GM21717 (cell line): ENCODE measurements at regions not wholly inside any gene's neighbourhood (a gene's known extent, or its start where the extent isn't known, plus 50 kb on each side); places are given as distances from the start of the nearest gene placed in this dataset.

Source experiments
- ATAC-seq: cut with Tn5 transposase; IDR thresholded peaks from one replicate; pipeline ENCODE4 v1.9.1; 2021; ENCODE audit warnings: mild to moderate bottlenecking, moderate library complexity; ENCODE audit not compliant: unreplicated experiment

DNA sequence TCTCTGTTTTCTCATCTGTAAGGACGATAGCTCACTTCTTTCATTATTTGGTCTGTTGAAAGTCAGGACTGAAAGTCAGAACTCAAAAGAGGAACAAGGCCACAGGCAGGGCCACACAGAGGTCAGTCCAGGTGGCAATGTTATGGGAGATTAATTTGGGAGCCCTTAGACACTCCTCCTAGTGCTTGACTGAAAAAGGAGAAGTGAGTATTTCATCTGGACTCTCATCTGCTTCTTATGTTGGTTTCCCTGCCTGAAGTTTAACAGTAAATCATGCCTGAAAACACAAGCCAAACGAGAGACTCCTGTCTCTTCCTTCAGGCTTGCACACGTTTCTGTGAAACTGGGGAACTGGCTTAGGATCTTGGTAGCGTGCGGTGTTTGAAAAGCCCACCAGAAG is 248.5 kb downstream of the BUB3 start:
- ATAC-seq: peak; percentile 80

DNA sequence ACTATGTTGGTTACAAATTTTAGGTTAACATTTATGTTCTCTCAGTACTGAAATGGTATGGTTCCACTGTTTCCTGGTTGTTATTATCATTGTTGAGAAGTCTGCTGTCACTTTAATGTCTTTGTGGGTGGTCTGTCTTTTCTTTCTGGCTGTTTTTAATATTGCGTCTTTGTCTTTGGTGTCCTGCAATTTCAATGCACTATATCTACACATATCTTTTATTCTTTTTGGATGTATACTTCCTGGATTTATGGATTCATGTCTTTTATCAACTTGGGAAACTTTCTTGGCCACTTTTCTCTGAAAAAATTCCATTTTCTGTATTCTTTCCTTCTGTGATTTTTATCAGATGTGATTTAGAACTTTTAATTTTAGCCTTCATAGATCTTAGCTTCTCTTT is 250.2 kb downstream of the BUB3 start:
- ATAC-seq: no peak

DNA sequence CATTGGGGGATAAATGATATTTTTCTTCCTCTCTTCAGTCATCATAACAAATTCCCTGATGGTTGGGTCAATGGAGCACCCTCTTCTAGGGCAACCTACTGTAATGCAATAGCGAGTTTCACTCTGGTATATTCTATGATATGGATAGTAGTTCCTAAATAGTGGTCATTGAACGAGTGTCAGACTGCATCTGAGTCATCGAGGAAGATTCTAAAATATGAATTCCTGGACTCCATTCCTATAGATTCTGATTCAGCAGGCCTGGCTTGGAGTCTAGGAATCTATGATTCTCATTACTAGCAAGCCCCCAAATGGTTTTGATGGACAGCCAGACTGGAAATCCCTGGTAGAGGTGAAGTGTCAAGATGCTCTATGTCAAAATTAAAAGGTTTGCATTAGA is 254.5 kb downstream of the BUB3 start:
- ATAC-seq: no peak

DNA sequence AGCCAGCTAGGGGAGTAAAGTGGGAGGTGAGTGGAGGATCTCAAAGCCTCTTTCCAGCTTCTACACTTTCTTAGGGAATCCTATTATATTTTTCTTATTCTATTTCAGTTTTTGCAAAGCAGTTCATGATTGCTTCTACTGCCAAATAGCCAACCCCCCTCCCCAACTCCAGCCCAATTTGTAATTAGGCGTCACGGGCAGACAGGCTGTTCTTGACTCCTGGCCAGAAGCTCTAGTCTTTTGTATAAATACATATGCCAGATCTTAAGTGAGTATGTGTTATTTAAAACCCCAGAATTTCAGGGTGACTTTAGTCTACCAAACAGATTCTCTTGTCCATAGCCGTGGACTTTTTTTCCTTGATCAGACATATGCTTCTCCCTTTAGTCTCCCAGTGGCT is 255.2 kb downstream of the BUB3 start:
- no peak for ATAC-seq

DNA sequence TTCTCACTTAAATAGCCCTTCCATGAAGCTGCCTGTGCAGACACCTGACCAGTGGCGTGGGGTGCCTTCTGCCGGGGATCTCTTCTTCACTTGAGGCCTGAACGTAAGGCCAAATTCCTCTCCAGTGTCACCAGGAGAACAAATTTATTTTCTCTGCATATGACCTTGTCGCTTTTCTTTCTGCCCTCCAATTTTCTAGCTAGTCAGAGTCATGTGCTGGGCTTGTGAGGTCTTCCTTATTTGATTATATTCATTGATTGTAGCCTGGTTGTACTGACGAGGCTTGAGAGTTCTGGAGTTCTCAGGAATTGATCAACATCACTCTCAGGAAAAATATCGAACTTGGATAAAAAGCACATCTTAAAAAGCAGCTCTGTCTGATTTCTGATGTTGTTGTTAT is 255.7 kb downstream of the BUB3 start:
- ATAC-seq: no peak

DNA sequence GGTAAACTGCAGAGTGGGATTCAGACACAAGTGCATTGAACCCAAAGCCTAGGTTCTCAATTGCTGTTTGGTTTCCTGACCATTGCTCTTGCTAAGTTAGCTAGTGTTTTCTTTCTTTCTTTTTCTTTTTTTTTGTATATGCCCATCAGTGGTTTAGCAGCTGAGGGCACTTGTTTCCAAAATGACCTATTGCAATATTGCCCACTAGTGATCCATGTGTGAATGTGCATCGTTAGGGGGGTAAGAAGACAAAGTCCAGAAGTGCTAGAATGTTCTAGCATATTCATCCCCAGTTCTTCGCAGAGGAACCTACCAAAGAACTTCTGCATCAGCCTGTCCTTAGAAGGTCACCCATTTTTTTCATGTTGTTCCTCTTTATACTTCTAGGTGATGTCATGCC is 252.8 kb upstream of the GPR26 start:
- no peak for ATAC-seq

DNA sequence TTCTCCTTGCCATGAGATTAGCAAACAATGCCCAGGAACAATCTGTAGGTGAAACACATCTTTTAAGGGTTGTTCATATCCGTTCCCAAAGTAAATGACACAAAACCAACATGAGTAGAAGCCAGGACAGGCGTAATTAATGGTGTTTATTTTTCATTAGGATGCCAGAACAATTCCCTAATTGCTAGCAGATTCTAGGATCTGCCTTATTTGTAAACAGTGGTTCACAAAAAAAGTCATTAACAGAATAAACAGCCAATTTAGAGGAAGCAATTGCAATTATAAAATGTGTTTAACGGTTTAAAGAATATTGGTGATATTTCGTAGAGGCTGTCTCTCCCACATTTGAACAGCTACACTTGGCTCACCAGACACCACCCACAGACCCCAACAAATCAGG is 250.6 kb upstream of the GPR26 start:
- no peak for ATAC-seq

DNA sequence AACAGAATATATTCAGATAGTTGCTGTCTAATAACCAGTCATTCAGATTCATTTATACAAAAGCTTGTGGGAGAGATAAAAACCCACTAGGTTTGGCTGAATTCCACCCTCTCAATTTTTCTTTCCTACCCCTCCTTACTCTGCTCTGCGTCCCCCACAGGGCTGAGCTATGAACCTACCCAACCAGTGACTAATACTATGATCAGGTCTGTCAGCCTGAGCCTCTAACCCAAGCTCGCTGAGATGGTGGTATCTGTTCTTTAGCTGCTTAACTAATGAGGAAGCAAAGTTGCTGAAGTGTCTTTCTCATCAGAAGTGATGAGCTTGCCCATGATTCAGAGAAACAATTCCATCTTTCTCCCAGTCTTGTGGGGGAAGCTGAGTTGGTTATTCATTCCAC is 248.7 kb upstream of the GPR26 start:
- ATAC-seq: no peak

DNA sequence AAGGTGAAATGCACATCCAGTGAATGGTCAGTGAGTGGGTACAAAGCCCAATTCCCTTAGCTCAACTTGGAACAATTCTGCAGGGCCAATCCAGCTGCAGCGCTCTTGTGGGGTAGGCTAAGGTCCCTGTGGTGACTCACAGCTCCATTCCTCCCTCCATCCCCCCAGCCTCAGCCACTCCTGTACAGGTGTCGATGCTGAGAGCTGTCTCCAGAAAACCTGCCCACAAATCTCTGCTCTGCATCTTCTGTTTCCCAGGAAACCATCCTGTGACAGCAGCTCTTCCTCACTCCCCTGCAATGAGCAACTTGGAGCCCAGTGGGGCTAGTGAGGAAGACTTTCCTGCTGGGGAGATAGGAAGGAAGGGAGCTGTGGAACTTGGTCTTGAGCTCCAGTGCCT is 244.7 kb upstream of the GPR26 start:
- ATAC-seq: no peak

DNA sequence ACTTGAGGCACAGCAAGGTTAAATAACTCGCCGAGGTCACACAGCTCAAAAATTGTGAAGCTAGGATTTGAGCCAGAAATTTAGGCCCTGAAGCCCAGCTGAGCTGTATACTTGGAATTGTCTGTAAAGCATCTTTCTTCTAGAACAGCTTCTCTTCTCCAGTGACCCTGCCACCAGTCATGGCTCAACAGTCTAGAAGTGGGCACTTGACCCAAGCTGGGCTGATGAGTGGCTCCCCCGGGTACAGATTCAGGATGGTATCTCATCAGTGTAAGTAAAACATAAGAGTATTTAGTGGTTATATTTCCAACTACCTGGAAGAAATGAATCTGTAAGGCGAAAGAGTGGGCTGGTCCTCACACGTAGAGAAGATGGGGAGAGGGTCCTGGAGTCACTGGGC is 243.9 kb upstream of the GPR26 start:
- no peak for ATAC-seq

DNA sequence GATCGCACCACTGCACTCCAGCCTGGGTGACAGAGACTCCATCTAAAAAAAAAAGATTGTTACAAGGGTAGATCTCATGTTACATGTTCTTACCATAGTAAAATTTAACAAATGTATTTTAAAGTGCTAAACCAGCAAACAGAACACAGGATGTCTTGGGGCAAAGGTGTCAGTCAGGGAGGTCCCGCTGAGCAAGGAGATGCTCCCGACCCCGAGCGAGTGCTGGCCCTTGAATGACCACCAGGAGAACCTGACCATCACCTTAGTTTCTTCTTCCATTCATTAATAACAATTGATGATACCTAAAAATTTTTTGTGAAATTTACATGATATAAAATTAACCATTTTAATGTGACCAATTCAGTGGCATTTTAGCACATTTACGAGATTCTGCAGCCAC is 241.6 kb upstream of the GPR26 start:
- no peak for ATAC-seq

DNA sequence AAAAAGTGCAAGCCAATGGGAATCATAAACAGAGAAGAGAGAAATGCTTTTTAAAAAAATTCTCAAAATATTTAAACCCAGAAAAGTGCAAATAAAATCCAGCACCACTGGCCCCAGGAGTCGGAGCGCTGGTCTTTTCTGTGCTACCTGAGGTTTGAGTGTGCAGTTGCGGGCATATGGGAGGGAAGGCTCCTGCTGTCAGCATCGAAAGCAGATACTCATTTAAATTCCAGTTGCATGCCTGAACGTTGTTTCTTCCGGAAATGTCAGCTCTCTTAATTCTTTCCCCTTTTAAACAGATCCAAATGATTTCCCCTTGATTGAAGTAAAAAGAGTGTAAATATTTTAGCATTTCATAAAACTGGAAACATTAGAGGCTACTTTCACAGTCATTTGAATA is 240.5 kb upstream of the GPR26 start:
- ATAC-seq: no peak

DNA sequence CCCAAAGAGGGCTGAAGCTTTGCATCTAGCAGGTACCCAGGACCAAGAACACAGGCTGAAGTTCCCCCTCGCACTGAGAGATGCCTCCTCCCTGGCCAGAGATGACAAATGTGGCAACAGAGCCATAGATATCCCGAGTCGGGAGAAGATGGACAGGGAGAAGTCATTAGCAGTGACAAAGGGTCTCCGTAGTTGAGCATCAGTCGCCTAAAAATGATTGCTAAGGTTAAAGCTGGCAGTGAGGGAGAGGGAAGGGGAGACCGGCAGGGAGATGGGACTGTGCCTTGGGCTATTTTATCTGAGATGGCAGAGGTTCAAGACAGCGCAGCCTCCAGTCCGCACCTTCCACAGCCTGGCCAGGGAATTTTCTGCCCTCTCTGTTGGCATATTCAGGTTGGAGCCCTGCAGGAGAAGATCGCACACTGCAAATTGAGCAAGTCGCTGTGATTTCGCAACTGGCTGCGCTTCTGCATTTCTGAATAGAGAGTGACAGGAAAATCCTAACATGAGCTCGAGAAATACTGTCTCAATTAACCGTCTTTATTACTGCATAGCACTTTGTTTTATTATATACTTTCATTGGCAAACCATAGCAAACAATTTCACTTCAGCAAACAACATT is 238.9 kb upstream of the GPR26 start:
- ATAC-seq: no peak

DNA sequence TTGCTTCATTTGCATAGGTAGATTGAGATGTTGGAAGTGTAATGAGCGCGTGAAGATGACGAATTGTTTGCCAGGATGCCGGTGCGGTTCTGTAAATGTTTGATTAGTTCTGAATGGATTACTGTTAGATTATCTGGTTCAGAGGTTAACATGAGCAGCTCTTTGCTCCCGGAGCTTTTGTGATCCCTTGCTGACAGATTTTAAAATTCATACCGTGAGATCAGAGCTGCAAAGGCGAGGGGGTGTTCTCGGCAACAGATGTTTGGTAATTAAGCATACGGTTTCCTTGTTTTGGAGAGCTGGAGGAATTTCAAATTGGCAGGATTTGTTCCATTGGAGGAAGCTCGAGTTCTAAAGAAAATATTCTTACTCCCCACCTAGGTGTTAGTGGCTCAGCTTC is 237.8 kb upstream of the GPR26 start:
- ATAC-seq: no peak

DNA sequence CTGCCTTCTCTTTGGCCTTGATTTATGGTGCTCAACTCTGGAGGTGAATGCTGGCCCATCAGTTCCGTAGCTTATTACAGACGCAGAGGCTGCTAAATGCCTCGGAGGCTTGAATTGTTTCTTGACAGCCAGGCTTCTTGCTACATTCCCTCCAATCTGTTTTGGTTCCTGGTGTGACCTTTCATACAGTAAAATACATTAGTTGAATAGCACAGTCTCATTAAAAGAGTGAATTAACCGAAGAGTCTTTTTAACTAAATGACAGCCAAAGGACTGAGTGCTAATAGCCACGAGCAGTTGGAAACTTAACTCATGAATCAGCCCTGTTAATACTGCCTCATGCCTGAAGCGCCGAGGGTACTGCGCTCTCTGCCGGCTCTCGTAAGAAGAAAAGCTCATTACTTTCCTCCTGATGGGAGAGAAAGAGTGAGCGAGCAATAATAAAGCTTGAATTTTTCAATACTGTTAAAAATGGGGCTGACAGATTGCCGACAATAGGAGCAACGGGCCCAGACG is 236.4 kb upstream of the GPR26 start:
- ATAC-seq: no peak

DNA sequence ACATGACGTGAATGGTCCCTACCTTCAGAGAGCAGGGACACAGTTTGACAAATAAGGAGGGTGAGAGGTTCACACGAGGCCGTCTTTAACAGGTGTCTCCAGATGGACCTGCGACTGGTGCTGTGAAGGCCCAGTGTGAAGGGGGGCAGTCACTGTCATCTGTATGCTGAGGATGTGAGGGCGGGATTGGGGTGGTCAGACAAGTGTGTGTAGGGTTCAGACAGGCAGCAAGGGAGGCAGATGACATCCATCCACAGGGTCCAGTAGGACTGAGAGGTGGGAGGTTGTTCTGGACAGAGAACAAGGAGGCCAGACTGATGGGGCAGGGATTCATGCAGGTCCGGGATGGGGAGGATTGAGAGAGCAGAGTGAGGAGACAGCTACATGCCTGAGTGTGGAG is 232.6 kb upstream of the GPR26 start:
- ATAC-seq: no peak

DNA sequence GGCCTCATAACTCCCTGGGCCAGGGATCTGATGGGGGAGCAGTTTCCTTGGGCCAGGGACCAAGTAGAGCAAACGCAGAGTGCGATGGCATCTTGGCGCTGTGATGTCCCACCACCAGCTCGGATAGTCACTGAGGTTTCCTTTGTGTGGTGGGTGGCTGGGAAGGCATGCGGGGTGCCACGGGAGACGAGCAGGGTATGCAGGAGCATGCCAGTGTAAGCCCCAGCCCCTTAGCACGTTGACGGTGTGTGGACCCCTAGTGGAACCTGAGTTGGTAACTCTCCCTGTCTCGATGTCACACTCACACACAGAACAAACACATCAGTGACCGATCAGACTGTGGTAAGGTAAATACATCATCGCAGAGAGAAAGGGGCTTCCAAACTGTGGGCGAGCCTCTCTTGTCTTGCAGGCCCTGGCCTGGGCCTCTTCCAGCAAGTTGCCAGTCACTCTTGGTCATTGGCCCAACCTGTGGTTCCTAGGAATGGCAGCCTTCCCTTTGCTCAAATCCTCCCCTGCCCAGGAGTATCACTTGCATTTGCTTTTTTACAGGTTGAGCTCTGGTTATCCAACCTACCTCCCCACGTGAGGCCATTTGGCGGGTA is 231.6 kb upstream of the GPR26 start:
- ATAC-seq: no peak

DNA sequence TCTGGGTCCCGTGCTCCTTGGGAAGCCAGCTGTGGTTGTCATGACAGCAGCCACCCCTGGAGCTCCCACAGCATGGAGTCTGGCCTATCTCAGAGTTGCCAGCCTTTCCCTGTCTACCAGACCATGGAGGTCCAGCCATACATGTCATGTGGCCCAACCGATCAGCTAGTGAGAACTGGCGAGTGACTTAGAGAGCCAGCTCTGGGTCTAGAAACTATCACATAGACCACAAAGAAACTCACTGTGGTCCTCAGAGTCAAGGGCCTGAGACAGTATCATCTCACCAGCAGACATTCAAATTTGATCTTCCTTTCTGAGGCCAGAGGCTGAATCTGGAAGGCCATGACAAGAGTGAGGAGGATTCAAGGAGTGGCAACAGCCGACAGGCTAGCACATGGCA is 223.3 kb upstream of the GPR26 start:
- peak; percentile 95 for ATAC-seq

DNA sequence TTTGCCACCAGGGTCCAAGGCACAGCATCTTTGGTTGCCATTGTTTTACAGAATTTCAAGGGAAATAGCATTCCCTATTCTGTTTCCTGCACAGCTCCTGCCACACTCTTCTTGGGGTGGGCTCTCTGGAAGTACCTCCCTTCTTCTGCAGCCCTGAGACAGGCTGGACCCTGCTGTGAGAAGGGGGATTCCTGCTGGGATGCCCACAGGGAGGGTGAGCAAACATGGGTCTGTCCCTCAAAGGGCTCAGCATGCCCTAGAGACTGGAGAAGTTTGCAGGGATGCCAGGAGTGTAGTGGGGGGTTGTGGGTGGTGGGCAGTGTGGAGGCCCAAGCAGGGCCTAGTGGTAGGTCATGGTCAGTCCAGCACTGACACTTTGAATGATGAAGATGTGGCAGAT is 222.2 kb upstream of the GPR26 start:
- ATAC-seq: no peak

DNA sequence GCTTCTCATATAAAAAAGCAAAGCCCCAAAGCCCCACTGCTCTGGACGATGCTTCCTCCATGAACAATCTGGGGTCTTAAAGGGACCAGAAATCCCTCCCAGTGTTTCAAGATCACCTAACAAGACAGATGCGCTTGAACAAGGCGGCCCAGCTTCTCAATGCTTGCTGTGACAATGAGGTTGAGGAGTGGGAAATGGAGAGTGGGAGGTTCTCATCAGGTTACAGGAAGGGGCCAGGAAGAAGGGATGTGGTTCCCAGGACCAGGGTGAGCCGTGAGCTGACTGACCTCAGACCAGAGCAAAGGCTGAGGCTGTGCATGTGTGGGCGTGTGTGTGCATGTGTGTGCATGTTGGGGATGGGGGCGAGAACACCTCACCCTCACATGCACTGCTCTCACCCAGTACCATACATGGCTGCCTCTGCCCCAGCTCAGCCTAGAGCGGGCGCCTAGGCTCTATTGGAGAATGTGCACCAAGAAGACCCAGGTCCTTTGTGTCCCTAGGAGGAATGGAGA is 220.8 kb upstream of the GPR26 start:
- no peak for ATAC-seq

DNA sequence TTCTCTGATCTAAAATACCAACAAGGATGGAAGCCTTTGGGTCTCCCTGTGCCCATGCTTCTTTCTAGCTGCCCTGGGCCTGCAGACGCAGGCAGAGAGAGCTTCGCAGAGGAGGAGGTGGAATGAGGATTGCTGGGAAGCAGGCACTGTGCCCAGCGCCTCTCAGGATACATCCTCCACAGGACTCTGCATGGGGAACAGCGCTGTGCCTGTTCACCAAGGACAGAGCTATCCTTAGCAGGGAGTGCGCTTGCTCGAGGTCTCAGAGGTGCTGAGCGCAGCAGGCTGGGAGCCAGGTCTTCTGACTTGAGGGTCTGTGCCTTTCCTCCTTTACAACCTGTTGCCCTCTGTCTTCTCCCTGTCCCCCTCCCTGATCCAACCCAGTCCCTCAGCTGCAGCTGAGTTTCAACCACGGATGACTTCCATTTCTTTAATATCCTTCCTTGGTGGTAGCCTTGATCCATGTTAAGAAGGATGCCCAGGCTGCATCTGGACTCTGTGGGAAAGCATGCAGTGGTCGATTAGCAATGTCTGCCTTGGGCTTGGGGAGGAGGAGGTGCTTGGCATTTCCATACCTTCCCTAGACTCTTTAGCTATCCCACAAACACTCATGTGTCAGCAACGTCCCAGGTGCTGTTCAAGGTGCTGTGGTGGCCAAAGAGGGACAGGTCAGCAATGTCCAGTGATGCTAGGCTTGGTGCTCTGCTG is 219.6 kb upstream of the GPR26 start:
- ATAC-seq: no peak
